Sigmoid colon (tissue), 6 donors: ENCODE measurements at regions not wholly inside any gene's neighbourhood (a gene's known extent, or its start where the extent isn't known, plus 50 kb on each side); places are given as distances from the start of the nearest gene placed in this dataset.
"Not testable (repeated sequence)": the region's sequence is repeated elsewhere in the genome, so short reads cannot be mapped to it uniquely, and the experiment has no call there.

ENCODE experiments used
- DNase-seq: peaks from one replicate; pipeline ENCODE4 v3.0.0-alpha.2; 2019
- H3K27ac ChIP-seq, 4 donors: fragments of 200-600 bp; sonication (generic); one replicate each; pipeline ENCODE4 v1.5.1; 2016 to 2019; ENCODE audit warnings: mild to moderate bottlenecking in 1 of 4
- H3K27me3 ChIP-seq, 3 donors: fragments of 200-600 bp; sonication (generic); one replicate each; pipeline ENCODE4 v1.5.1; 2019; ENCODE audit warnings: mild to moderate bottlenecking in 1 of 3
- H3K36me3 ChIP-seq, 4 donors: fragments of 200-600 bp; sonication (generic); one replicate each; pipeline ENCODE4 v1.5.1; 2016 to 2019
- H3K4me1 ChIP-seq, 4 donors: fragments of 200-600 bp; sonication (generic); one replicate each; pipeline ENCODE4 v1.5.1; 2017 to 2019
- H3K4me3 ChIP-seq, 4 donors: fragments of 200-600 bp; sonication (generic); one replicate each; pipeline ENCODE4 v1.5.1; 2017 to 2019; ENCODE audit warnings: mild to moderate bottlenecking in 2 of 4, moderate library complexity in 1 of 4
- H3K9me3 ChIP-seq, 4 donors: fragments of 200-600 bp in 3 of 4; sonication (generic) in 3 of 4; one replicate each; pipeline versions ENCODE4 v1.5.1 to v1.6.1; 2013 to 2019
- CTCF ChIP-seq, 4 experiments: fragments of 450-650 bp in 3 of 4; fragments of 200-600 bp in 1 of 4; IDR thresholded peaks; one replicate each; pipeline ENCODE4 v1.5.1; 2016 to 2019; ENCODE audit warnings: antibody characterized with exemption in 4 of 4, mild to moderate bottlenecking in 3 of 4, moderate library complexity in 2 of 4
- EP300 ChIP-seq, 4 donors: sonication (generic); formaldehyde crosslinking; IDR thresholded peaks; one replicate each; pipeline ENCODE4 v1.6.1; 2017; ENCODE audit warnings: antibody characterized with exemption in 4 of 4
- POLR2A ChIP-seq, 2 donors: fragments of 450-650 bp; IDR thresholded peaks; one replicate each; pipeline ENCODE4 v1.6.1; 2016; ENCODE audit warnings: antibody characterized with exemption in 2 of 2, mild to moderate bottlenecking in 2 of 2, moderate library complexity in 2 of 2
- POLR2AphosphoS5 ChIP-seq, 4 donors: sonication (generic); formaldehyde crosslinking; IDR thresholded peaks; one replicate each; pipeline ENCODE4 v1.6.1; 2017; ENCODE audit warnings: antibody characterized with exemption in 4 of 4
- WGBS, 2 donors: extraction: QIAGEN DNeasy Blood & Tissue Kit; methylation state at CpG; one replicate each; pipeline ENCODE4 v1.1.7; 2013; 5-methylcytosine and 5-hydroxymethylcytosine counted together
- intact Hi-C: fragments of 100-400 bp; cut with DNase I; formaldehyde crosslinking; loops from one replicate; pipeline ENCODE4 v1.15.1; 2023
- donor health status: healthy with polysubstance abuse.
- donor health status: healthy.

GRCh38 chr9:24672336-24672735 is 126.6 kb upstream of the IZUMO3 start:
- H3K4me3 ChIP-seq = no peak overlapping the region
- H3K27ac ChIP-seq = no peak overlapping the region
- no peaks in the 10 kb centered on the region for H3K9me3 ChIP-seq
- H3K27me3 ChIP-seq = no peaks in the 10 kb centered on the region
- DNase-seq = no peak
- no peaks in the 10 kb centered on the region for H3K4me1 ChIP-seq
- intact Hi-C loops = no loop called here
- H3K36me3 ChIP-seq = no peaks in the 10 kb centered on the region
- TF ChIP-seq CTCF (IDR thresholded peaks at IDR 0.05) = no peak
- TF ChIP-seq POLR2AphosphoS5 (IDR thresholded peaks at IDR 0.05) = no peak

DNA sequence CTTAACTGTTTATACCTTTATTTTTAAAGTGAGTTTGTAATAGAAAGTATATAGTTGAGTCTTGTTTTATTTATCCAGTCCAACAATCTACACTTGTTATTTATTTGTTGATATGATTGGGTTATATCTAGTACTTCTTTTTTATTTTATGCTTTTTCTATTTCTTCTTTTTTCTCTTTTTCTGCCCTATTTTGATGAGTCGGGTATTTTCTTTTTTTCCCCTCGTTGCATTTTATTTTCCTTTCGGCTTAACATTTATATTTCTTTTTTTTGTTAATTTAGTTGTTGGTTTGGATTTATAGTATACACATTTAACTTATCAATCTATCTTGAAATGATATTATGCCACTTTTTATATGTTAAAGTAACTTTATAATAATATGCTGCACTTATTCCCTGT is 111.7 kb upstream of the IZUMO3 start:
- TF ChIP-seq POLR2AphosphoS5 (IDR thresholded peaks at IDR 0.05) (no peak), EP300 (IDR thresholded peaks at IDR 0.05) (no peak), CTCF (IDR thresholded peaks at IDR 0.05) (no peak), POLR2A (IDR thresholded peaks at IDR 0.05) (no peak)
- Histone ChIP-seq H3K4me1 (no peaks in the 10 kb centered on the region), H3K9me3 (no peaks in the 10 kb centered on the region), H3K36me3 (no peaks in the 10 kb centered on the region), H3K4me3 (no peak overlapping the region), H3K27ac (no peak overlapping the region), H3K27me3 (no peaks in the 10 kb centered on the region)
- DNase-seq = no peak
- 95% methylated on average over 3 of the region's 3 CpGs for WGBS, 2 donors
- intact Hi-C loops = no loop called here

DNA sequence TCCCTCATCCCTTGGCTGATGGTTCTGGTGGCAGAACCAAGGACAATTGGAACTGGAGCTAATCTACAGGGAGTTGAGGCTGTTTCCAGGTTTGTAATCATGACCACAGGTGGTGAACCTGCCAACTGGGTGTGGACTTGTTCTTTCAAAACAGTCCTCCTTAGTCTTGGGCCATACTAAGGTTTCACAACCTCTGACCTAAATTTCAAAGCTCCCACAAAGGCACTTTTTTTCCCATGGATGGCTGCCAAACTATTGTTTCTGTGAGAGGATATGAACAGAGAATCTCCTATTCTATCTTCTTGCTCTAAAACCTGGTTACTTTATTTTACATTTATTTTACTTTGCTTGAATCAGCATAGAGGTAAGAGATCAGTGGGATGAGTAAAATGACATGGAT is 106.5 kb upstream of the IZUMO3 start:
- DNase-seq = no peak
- H3K27me3 ChIP-seq = no peaks in the 10 kb centered on the region
- intact Hi-C loops = no loop called here
- no peak overlapping the region for H3K27ac ChIP-seq
- TF ChIP-seq POLR2A (IDR thresholded peaks at IDR 0.05) (no peak), EP300 (IDR thresholded peaks at IDR 0.05) (no peak), POLR2AphosphoS5 (IDR thresholded peaks at IDR 0.05) (no peak), CTCF (IDR thresholded peaks at IDR 0.05) (no peak)
- H3K4me3 ChIP-seq = no peak overlapping the region
- H3K4me1 ChIP-seq = no peaks in the 10 kb centered on the region
- peaks cover 0 to 6% (median 0%) of the 10 kb centered on the region in 4 donors for H3K9me3 ChIP-seq
- no peaks in the 10 kb centered on the region for H3K36me3 ChIP-seq

GRCh38 chr9:24628809-24629208 is 83.1 kb upstream of the IZUMO3 start:
- H3K4me1 ChIP-seq, H3K9me3 ChIP-seq, H3K36me3 ChIP-seq, DNase-seq, H3K27ac ChIP-seq, intact Hi-C loops, H3K4me3 ChIP-seq, H3K27me3 ChIP-seq: not testable (repeated sequence)
- 84 to 92% methylated on average over 3 of the region's 3 CpGs for WGBS, 2 donors

DNA sequence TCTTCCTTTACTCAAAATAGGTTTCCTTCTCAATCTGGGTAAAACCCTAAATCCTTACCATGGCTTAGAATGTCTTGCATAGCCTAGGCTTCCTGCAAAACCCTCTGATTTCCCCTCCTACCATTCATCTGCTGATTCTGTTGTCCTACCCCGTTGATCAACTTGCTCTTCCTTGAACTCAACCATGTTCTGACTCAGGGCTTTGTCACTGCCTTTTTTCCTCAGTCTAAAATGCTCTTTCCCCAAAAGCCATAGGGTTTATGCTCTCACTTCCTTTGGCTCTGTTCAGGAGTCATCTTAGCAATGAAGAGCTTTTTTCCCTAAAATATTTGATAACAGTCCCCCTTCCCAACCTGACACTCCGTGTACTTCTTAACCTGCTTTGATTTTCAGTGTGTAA is 79.4 kb upstream of the IZUMO3 start:
- H3K27ac ChIP-seq = no peak overlapping the region
- H3K27me3 ChIP-seq = no peaks in the 10 kb centered on the region
- no peaks in the 10 kb centered on the region for H3K9me3 ChIP-seq
- no peak overlapping the region for H3K4me3 ChIP-seq
- DNase-seq = no peak
- H3K4me1 ChIP-seq = no peaks in the 10 kb centered on the region
- TF ChIP-seq CTCF (IDR thresholded peaks at IDR 0.05) (no peak), EP300 (IDR thresholded peaks at IDR 0.05) (no peak), POLR2AphosphoS5 (IDR thresholded peaks at IDR 0.05) (no peak), POLR2A (IDR thresholded peaks at IDR 0.05) (no peak)
- H3K36me3 ChIP-seq = no peaks in the 10 kb centered on the region
- intact Hi-C loops = no loop called here
- 68 to 74% methylated on average over 2 of the region's 2 CpGs for whole genome bisulfite sequencing, 2 donors
